Calu3 (cell line): ENCODE measurements at regions not wholly inside any gene's neighbourhood (a gene's known extent, or its start where the extent isn't known, plus 50 kb on each side); places are given as distances from the start of the nearest gene placed in this dataset.

Source experiments
- BruUV-seq: library from RNA; stranded (reverse); fragments of 400-500 nt; replicated peaks from 2 replicates; lab custom pipeline; 2021; lab: Mats Ljungman, UMichigan
- CTCF ChIA-PET: fragments of 300-600 bp; sonication (Branson Sonifier 250); formaldehyde crosslinking; loops from one replicate; lab custom pipeline; 2022; ENCODE audit warnings: antibody characterized with exemption; lab: Charles Lee
- DNase-seq: peaks from one replicate; pipeline ENCODE4 v3.0.0; 2022
- H3K27ac Mint-ChIP-seq: one replicate; pipeline ENCODE4 v1.8.0; 2022; ENCODE audit warnings: mixed read lengths; ENCODE audit not compliant: unreplicated experiment
- H3K27me3 Mint-ChIP-seq: one replicate; pipeline ENCODE4 v1.8.0; 2022; ENCODE audit warnings: mixed read lengths; ENCODE audit not compliant: unreplicated experiment
- H3K36me3 Mint-ChIP-seq: one replicate; pipeline ENCODE4 v1.8.0; 2022; ENCODE audit warnings: mild to moderate bottlenecking, moderate library complexity, mixed read lengths; ENCODE audit not compliant: insufficient read depth, unreplicated experiment
- H3K4me1 Mint-ChIP-seq: one replicate; pipeline ENCODE4 v1.8.0; 2022; ENCODE audit warnings: mild to moderate bottlenecking, low read depth, mixed read lengths; ENCODE audit not compliant: unreplicated experiment
- H3K4me3 Mint-ChIP-seq: one replicate; pipeline ENCODE4 v1.8.0; 2022; ENCODE audit warnings: mild to moderate bottlenecking, low read depth, moderate library complexity, mixed read lengths; ENCODE audit not compliant: unreplicated experiment
- H3K9me3 Mint-ChIP-seq: one replicate; pipeline ENCODE4 v1.8.0; 2022; ENCODE audit warnings: low read depth, mixed read lengths; ENCODE audit not compliant: unreplicated experiment
- CTCF ChIP-seq: fragments of 200-600 bp; IDR thresholded peaks from one replicate; pipeline ENCODE4 v1.8.0; 2022; ENCODE audit warnings: antibody characterized with exemption; ENCODE audit not compliant: unreplicated experiment
- intact Hi-C: fragments of 100-400 bp; cut with micrococcal nuclease; formaldehyde crosslinking; loops from one replicate; pipeline ENCODE4 v1.10.0; 2022; ENCODE audit not compliant: unreplicated experiment

GRCh38 chr2:5467178-5467905, 224.8 kb upstream of the SOX11 start:
- no peaks in the 10 kb centered on the region for H3K4me1 Mint-ChIP-seq
- no peak overlapping the region for H3K4me3 Mint-ChIP-seq
- no peak for TF ChIP-seq CTCF
- DNase-seq = no peak
- CTCF ChIA-PET = no interaction called here
- no peaks in the 10 kb centered on the region for H3K36me3 Mint-ChIP-seq
- BruUV-seq = no TSS peak
- peaks cover 8% of the 10 kb centered on the region for H3K9me3 Mint-ChIP-seq
- H3K27me3 Mint-ChIP-seq = no peaks in the 10 kb centered on the region
- H3K27ac Mint-ChIP-seq = no peak overlapping the region
- intact Hi-C loops = no loop called here

GRCh38 chr2:5472673-5473072, 219.5 kb upstream of the SOX11 start:
- BruUV-seq = no TSS peak
- no peak for TF ChIP-seq CTCF
- Mint-ChIP-seq H3K9me3 (peaks cover 1% of the 10 kb centered on the region), H3K4me1 (no peaks in the 10 kb centered on the region), H3K36me3 (no peaks in the 10 kb centered on the region), H3K27ac (no peak overlapping the region), H3K4me3 (no peak overlapping the region), H3K27me3 (no peaks in the 10 kb centered on the region)
- intact Hi-C loops = no loop called here
- no peak for DNase-seq
- CTCF ChIA-PET = no interaction called here

GRCh38 chr2:5473635-5474034, 218.5 kb upstream of the SOX11 start:
- H3K4me1 Mint-ChIP-seq = no peaks in the 10 kb centered on the region
- no peak for DNase-seq
- no TSS peak for BruUV-seq
- no peak overlapping the region for H3K4me3 Mint-ChIP-seq
- CTCF ChIA-PET = no interaction called here
- TF ChIP-seq CTCF = no peak
- no peaks in the 10 kb centered on the region for H3K27me3 Mint-ChIP-seq
- intact Hi-C loops = no loop called here
- H3K27ac Mint-ChIP-seq = no peak overlapping the region
- no peaks in the 10 kb centered on the region for H3K9me3 Mint-ChIP-seq
- H3K36me3 Mint-ChIP-seq = no peaks in the 10 kb centered on the region

GRCh38 chr2:5474716-5475115, 217.5 kb upstream of the SOX11 start:
- no peaks in the 10 kb centered on the region for H3K36me3 Mint-ChIP-seq
- H3K9me3 Mint-ChIP-seq = no peaks in the 10 kb centered on the region
- H3K27me3 Mint-ChIP-seq = no peaks in the 10 kb centered on the region
- no peak overlapping the region for H3K27ac Mint-ChIP-seq
- H3K4me3 Mint-ChIP-seq = no peak overlapping the region
- H3K4me1 Mint-ChIP-seq = no peaks in the 10 kb centered on the region
- CTCF ChIA-PET = no interaction called here
- TF ChIP-seq CTCF = no peak
- intact Hi-C loops = no loop called here
- BruUV-seq = no TSS peak
- no peak for DNase-seq
